ENCODE measurements at regions not wholly inside any gene's neighbourhood (a gene's known extent, or its start where the extent isn't known, plus 50 kb on each side); places are given as distances from the start of the nearest gene placed in this dataset.

DNA sequence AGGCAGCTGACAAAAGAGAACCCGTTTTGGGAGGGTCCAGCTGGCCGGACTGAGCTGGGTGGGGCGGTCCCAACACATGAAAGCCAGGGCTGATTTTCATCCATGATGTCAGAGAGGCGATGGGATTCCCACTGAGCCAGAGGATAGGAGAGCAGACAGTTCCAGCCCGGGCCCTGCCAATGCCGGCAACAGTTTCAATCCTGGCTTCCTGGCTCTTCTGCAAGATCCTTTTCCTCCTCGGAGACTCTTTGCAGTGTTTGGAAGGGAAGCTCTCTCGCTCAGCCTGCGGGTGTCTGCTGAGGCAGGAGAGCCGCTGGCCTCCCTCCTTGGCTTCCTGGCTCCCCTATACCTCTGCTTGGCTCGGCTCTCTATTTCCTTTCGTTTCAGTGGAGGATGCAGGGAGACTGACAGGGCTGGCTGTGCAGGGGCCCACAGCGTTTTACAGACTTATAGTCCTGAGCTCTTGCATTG, 145.5 kb upstream of the SOX9 start:
- no peak for TF ChIP-seq CTCF (IDR thresholded peaks at IDR 0.05)
- no peak for TF ChIP-seq POLR2AphosphoS5 (IDR thresholded peaks at IDR 0.05; ENCODE audit: low read depth, low read length)
- TF ChIP-seq REST (IDR thresholded peaks at IDR 0.05; ENCODE audit: insufficient read depth in 1 of 2, low read depth in 2 of 2, low read length in 1 of 2): no peak
- no peak for TF ChIP-seq SIN3A (IDR thresholded peaks at IDR 0.05; ENCODE audit: borderline replicate concordance, insufficient read depth, low read depth, low read length)

All from Panc1 (cell line).